ENCODE measurements at regions not wholly inside any gene's neighbourhood (a gene's known extent, or its start where the extent isn't known, plus 50 kb on each side); places are given as distances from the start of the nearest gene placed in this dataset.

DNA sequence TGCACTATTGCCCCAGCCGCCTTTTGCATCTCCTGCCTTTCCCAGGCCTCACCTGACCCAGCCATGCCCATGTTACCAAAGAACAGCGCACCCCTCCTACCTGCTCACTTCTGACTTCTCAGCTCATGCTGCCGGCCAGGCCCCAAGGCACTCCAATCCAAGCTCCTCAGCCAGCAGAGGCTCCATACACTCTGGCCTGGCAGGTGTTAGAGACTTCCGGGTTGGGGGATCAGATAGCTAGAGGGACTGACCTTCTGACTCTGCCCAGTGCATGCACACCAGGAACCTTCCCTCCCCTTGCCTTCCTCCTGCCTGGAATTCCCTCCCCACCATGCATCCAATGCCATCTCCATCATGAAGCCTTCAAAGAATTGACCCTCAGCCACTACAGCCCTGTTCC lies 56.2 kb upstream of the ZMIZ1 start:
- Histone ChIP-seq H3K4me3 (ENCODE audit: insufficient read length, low read depth) (no peak overlapping the region), H3K9me3 (ENCODE audit: insufficient read depth, low read length) (no peaks in the 10 kb centered on the region), H3K27me3 (ENCODE audit: insufficient read depth, insufficient read length) (peaks cover 22% of the 10 kb centered on the region), H3K36me3 (ENCODE audit: insufficient read depth, insufficient read length, low read length) (no peaks in the 10 kb centered on the region), H3K4me1 (ENCODE audit: insufficient read depth, insufficient read length) (peaks cover 3% of the 10 kb centered on the region), H3K9ac (ENCODE audit: insufficient read length, low read depth) (no peak overlapping the region)
- DNase-seq (ENCODE audit: low read depth, low spot score): no peak
- TF ChIP-seq SUZ12 (IDR thresholded peaks at IDR 0.05; ENCODE audit: extremely low read depth, insufficient read depth, insufficient read length) (no peak), ZNF274 (IDR thresholded peaks at IDR 0.05; ENCODE audit: low read depth, low read length) (no peak), YY1 (IDR thresholded peaks at IDR 0.05; ENCODE audit: insufficient read depth, insufficient read length) (no peak)

DNA sequence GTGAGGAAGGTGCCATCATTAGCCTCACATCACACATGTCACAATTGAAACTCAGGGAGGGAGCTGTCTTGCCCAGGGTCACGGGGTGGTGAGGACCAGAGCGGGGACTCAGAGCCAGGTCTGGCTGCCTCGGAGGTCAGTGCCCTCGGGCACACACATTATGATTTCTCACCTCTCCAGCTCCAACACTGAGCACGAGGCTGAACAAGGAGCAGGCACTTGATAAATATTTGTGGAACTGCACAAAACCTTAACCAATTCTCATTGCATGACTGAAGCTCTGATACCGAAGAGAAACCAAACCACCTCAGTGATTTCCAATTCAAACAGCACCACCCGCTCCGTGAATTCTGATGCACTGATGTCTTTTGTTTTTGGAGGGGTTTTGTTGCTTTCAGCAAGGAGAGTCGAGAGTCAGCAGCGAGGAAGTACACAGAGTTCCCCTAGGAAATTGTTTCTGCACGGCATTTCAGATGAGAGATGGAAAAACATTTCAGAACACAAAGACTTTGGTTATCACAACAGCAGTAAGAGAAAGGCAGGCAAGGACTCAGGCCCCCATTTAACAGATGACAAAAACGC lies 55.3 kb upstream of the ZMIZ1 start:
- no peak for DNase-seq (ENCODE audit: low read depth, low spot score)
- H3K36me3 ChIP-seq (ENCODE audit: insufficient read depth, insufficient read length, low read length): no peaks in the 10 kb centered on the region
- TF ChIP-seq SUZ12 (IDR thresholded peaks at IDR 0.05; ENCODE audit: extremely low read depth, insufficient read depth, insufficient read length) (no peak), YY1 (IDR thresholded peaks at IDR 0.05; ENCODE audit: insufficient read depth, insufficient read length) (no peak), ZNF274 (IDR thresholded peaks at IDR 0.05; ENCODE audit: low read depth, low read length) (no peak)
- peaks cover 22% of the 10 kb centered on the region for H3K27me3 ChIP-seq (ENCODE audit: insufficient read depth, insufficient read length)
- H3K9ac ChIP-seq (ENCODE audit: insufficient read length, low read depth): no peak overlapping the region
- peaks cover 3% of the 10 kb centered on the region for H3K4me1 ChIP-seq (ENCODE audit: insufficient read depth, insufficient read length)
- H3K9me3 ChIP-seq (ENCODE audit: insufficient read depth, low read length): no peaks in the 10 kb centered on the region
- no peak overlapping the region for H3K4me3 ChIP-seq (ENCODE audit: insufficient read length, low read depth)

DNA sequence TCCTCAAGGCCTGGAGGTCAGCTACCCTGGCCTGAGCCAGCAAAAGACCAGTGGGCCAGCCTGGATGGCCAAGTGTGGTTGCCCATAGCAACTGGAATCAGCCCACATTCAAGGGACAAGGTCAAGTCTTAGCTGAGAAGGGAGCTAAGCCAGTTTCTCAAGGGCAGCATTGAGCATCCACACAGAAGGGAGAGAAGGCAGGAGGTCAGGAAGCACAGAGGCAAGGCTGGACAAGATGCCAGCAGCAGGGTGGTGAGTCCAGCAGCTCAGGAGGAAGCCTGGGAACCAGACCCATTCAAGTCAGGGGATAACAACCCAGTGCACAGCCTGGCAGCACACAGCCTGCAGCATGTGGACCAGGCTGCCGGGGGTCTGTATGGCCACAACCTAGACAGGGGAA lies 54.0 kb upstream of the ZMIZ1 start:
- Histone ChIP-seq H3K36me3 (ENCODE audit: insufficient read depth, insufficient read length, low read length) (no peaks in the 10 kb centered on the region), H3K27me3 (ENCODE audit: insufficient read depth, insufficient read length) (peaks cover 22% of the 10 kb centered on the region)
- TF ChIP-seq SUZ12 (IDR thresholded peaks at IDR 0.05; ENCODE audit: extremely low read depth, insufficient read depth, insufficient read length) (no peak), YY1 (IDR thresholded peaks at IDR 0.05; ENCODE audit: insufficient read depth, insufficient read length) (no peak), ZNF274 (IDR thresholded peaks at IDR 0.05; ENCODE audit: low read depth, low read length) (no peak)

DNA sequence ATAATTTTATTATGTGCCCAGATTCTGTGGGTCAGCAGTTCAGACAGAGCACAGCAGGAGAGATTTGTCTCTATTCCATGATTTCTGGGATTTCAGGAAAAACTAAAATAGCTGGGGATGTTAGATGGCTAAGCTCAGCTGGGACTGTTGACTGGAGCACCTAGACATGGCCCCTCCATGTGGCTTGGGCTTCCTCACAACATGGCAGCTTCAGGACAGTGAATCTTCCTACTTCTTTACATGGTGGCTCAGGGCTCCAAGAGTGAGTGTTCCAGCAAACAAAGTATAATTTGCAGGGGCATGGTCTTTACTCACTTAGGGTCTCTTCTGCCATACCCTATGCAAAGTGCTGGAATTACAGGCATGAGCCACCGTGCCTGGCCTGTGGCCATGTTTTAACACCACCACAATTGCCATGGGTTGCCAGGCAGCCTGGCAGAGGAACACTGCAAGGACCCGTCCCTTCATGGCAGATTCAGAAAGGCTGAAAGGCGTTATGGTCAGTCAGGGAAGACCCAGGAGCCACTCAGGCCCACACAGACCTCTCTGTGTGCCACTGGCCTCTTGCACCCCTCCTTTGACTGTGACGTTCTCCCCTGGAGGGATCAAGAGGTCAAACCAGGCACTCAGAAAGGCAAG lies 50.8 kb upstream of the ZMIZ1 start:
- H3K9me3 ChIP-seq (ENCODE audit: insufficient read depth, low read length): no peaks in the 10 kb centered on the region; the same call in 1 of the 2 replicates
- TF ChIP-seq YY1 (IDR thresholded peaks at IDR 0.05; ENCODE audit: insufficient read depth, insufficient read length): no peak
- no peak for TF ChIP-seq ZNF274 (IDR thresholded peaks at IDR 0.05; ENCODE audit: low read depth, low read length)
- TF ChIP-seq SUZ12 (IDR thresholded peaks at IDR 0.05; ENCODE audit: extremely low read depth, insufficient read depth, insufficient read length): no peak
- DNase-seq (ENCODE audit: low read depth, low spot score): no peak
- H3K4me1 ChIP-seq (ENCODE audit: insufficient read depth, insufficient read length): peaks cover 3% of the 10 kb centered on the region
- no peak overlapping the region for H3K9ac ChIP-seq (ENCODE audit: insufficient read length, low read depth)
- no peaks in the 10 kb centered on the region for H3K36me3 ChIP-seq (ENCODE audit: insufficient read depth, insufficient read length, low read length)
- no peak overlapping the region for H3K4me3 ChIP-seq (ENCODE audit: insufficient read length, low read depth)
- peaks cover 18% of the 10 kb centered on the region for H3K27me3 ChIP-seq (ENCODE audit: insufficient read depth, insufficient read length)

More for the DNA sequence above, 54.0 kb upstream of the ZMIZ1 start:
- no peak for DNase-seq (ENCODE audit: low read depth, low spot score)
- Histone ChIP-seq H3K4me1 (ENCODE audit: insufficient read depth, insufficient read length) (peaks cover 3% of the 10 kb centered on the region), H3K9ac (ENCODE audit: insufficient read length, low read depth) (no peak overlapping the region), H3K9me3 (ENCODE audit: insufficient read depth, low read length) (no peaks in the 10 kb centered on the region), H3K4me3 (ENCODE audit: insufficient read length, low read depth) (no peak overlapping the region)

DNA sequence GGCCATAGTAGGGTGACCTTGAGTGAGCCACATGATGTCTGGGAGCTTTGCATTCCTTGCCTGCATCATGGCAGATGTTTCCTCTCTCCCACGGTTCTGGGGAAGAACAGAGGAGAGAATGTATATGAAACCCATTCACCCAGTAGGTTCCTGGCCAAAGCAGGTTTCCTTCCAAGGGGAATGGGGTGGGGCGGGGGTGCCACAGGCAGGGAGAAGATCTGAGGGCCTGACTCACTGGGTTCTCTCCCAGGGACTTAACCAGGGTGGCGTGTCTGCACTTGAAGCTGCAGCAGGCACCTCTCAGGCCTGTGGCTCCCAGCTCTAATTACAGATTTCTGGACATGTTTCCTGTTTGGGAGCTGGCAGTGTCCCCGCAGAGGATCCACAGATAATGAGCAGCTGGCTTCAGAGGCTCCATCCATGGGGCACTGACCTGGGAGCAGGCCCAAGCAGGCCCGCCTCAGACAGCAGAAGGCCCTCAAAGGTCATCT lies 50.2 kb upstream of the ZMIZ1 start:
- peaks cover 14% of the 10 kb centered on the region for H3K27me3 ChIP-seq (ENCODE audit: insufficient read depth, insufficient read length)
- no peak for TF ChIP-seq YY1 (IDR thresholded peaks at IDR 0.05; ENCODE audit: insufficient read depth, insufficient read length)
- TF ChIP-seq ZNF274 (IDR thresholded peaks at IDR 0.05; ENCODE audit: low read depth, low read length): no peak
- no peak for TF ChIP-seq SUZ12 (IDR thresholded peaks at IDR 0.05; ENCODE audit: extremely low read depth, insufficient read depth, insufficient read length)
- H3K9me3 ChIP-seq (ENCODE audit: insufficient read depth, low read length): no peaks in the 10 kb centered on the region; the same call in 1 of the 2 replicates
- no peak overlapping the region for H3K9ac ChIP-seq (ENCODE audit: insufficient read length, low read depth)
- no peak for DNase-seq (ENCODE audit: low read depth, low spot score)
- no peaks in the 10 kb centered on the region for H3K36me3 ChIP-seq (ENCODE audit: insufficient read depth, insufficient read length, low read length)
- peaks cover 3% of the 10 kb centered on the region for H3K4me1 ChIP-seq (ENCODE audit: insufficient read depth, insufficient read length)
- H3K4me3 ChIP-seq (ENCODE audit: insufficient read length, low read depth): no peak overlapping the region
